ENCODE measurements at regions not wholly inside any gene's neighbourhood (a gene's known extent, or its start where the extent isn't known, plus 50 kb on each side); places are given as distances from the start of the nearest gene placed in this dataset.

- no peaks in the 10 kb centered on the region for H3K4me1 ChIP-seq (ENCODE audit: control insufficient read depth, insufficient read depth, low read length)
- no peak overlapping the region for H3K27ac ChIP-seq (ENCODE audit: extremely low read depth, low read depth, low read length)
- no peaks in the 10 kb centered on the region for H3K9me3 ChIP-seq (ENCODE audit: control insufficient read depth, insufficient read depth, low read depth, low read length)
- CTCF ChIA-PET: no interaction called here
- H3K4me3 ChIP-seq (ENCODE audit: low read depth, low read length): no peak overlapping the region
- no peaks in the 10 kb centered on the region for H3K36me3 ChIP-seq (ENCODE audit: control insufficient read depth in 2 of 2, insufficient read depth in 1 of 2, low read length in 2 of 2)
- TF ChIP-seq MEIS1 (CRISPR knock-in tag; IDR thresholded peaks at IDR 0.05; ENCODE audit: borderline replicate concordance) (no peak), BCL6B (tag by site-specific recombination; IDR thresholded peaks at IDR 0.05) (no peak), ZNF214 (tag by site-specific recombination; IDR thresholded peaks at IDR 0.05; ENCODE audit: borderline replicate concordance) (no peak), ZNF404 (tag by site-specific recombination; IDR thresholded peaks at IDR 0.05) (no peak), ZBTB11 (tag by site-specific recombination; conservative IDR thresholded peaks at IDR 0.05; ENCODE audit: low read depth) (no peak), TRIM28 (IDR thresholded peaks at IDR 0.05; ENCODE audit: borderline replicate concordance, low read length) (no peak), BCL11B (tag by site-specific recombination; IDR thresholded peaks at IDR 0.05; ENCODE audit: low read depth) (no peak), CTCF (tag by site-specific recombination; IDR thresholded peaks at IDR 0.05) (no peak), SCRT2 (tag by site-specific recombination; IDR thresholded peaks at IDR 0.05) (no peak), ZNF571 (tag by site-specific recombination; IDR thresholded peaks at IDR 0.05) (no peak), ZNF302 (tag by site-specific recombination; IDR thresholded peaks at IDR 0.05; ENCODE audit: low read depth) (no peak), ZBTB26 (tag by site-specific recombination; optimal IDR thresholded peaks at IDR 0.05) (no peak), ZNF26 (tag by site-specific recombination; IDR thresholded peaks at IDR 0.05) (no peak), ZFP69B (tag by site-specific recombination; IDR thresholded peaks at IDR 0.05) (no peak), ZEB2 (tag by site-specific recombination; IDR thresholded peaks at IDR 0.05) (no peak), ZNF280C (tag by site-specific recombination; IDR thresholded peaks at IDR 0.05) (no peak), ZNF2 (tag by site-specific recombination; IDR thresholded peaks at IDR 0.05) (no peak), AEBP2 (tag by site-specific recombination; IDR thresholded peaks at IDR 0.05; ENCODE audit: borderline replicate concordance) (no peak), ZNF266 (tag by site-specific recombination; IDR thresholded peaks at IDR 0.05; ENCODE audit: low read depth) (no peak), KLF8 (tag by site-specific recombination; IDR thresholded peaks at IDR 0.05) (no peak)
- POLR2A ChIA-PET: no interaction called here
Observed at GRCh38 chr5:119750887-119751733, 121.8 kb downstream of the FAM170A start.

All from HEK293 (cell line).